WI38 (cell line): ENCODE measurements at regions not wholly inside any gene's neighbourhood (a gene's known extent, or its start where the extent isn't known, plus 50 kb on each side); places are given as distances from the start of the nearest gene placed in this dataset.

ENCODE experiments used
- H3K4me3 ChIP-seq: 2 replicates; pipeline ENCODE4 v1.5.1; 2011; ENCODE audit warnings: low read depth, mild to moderate bottlenecking, control low read depth, low read length
- CTCF ChIP-seq: IDR thresholded peaks from 2 replicates; pipeline ENCODE4 v1.5.1; 2012; ENCODE audit warnings: low read depth, mild to moderate bottlenecking, control low read depth, low read length

- no peak for TF ChIP-seq CTCF
- H3K4me3 ChIP-seq = no peak overlapping the region
Measured at GRCh38 chr12:78756936-78757335, 107.6 kb upstream of the SYT1 start.

GRCh38 chr12:78759367-78759766, 105.2 kb upstream of the SYT1 start:
- no peak for TF ChIP-seq CTCF
- no peak overlapping the region for H3K4me3 ChIP-seq

DNA sequence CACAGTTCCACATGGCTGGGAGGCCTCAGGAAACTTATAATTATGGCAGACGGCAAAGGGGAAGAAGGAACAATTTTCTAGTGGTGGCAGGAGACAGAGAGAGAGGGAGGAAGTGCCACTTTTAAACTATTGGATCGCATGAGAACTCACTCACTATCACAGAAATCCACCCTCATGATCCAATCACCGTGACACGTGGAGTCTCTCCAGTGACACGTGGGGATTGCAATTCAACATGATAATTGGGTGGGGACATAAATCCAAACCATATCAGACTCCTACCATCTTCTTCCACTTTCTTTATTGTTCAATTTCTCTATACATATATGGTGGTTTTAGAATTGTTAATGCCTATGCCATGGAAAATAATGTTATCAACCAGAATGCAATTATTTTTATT, 103.7 kb upstream of the SYT1 start:
- H3K4me3 ChIP-seq = no peak overlapping the region
- no peak for TF ChIP-seq CTCF

GRCh38 chr12:78764913-78765312, 99.7 kb upstream of the SYT1 start:
- no peak overlapping the region for H3K4me3 ChIP-seq
- TF ChIP-seq CTCF = no peak

- TF ChIP-seq CTCF = no peak
- H3K4me3 ChIP-seq = no peak overlapping the region
Measured at GRCh38 chr12:78767264-78767981, 97.2 kb upstream of the SYT1 start.

GRCh38 chr12:78778339-78778738, 86.2 kb upstream of the SYT1 start:
- no peak for TF ChIP-seq CTCF
- H3K4me3 ChIP-seq = no peak overlapping the region

DNA sequence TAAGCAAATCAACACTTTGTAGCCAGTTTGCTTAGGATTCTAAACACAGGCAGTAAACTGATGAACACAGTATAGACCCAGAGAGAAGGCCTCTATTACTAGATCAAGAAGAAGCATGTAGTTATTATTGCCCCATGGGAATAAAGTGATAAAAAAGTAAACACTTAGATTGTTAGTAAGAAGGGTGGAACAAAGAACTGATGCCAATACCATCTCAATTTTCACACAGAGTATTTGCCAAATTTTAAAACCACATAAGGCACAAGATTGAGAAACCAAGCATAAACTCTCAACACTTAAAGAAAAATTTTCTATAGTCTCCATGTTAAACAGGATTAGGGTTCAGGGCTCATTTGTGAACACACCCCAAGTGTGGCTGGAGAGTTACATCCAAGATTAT, 77.0 kb upstream of the SYT1 start:
- no peak overlapping the region for H3K4me3 ChIP-seq
- TF ChIP-seq CTCF = no peak
